Nephron (organoid): ENCODE measurements at regions not wholly inside any gene's neighbourhood (a gene's known extent, or its start where the extent isn't known, plus 50 kb on each side); places are given as distances from the start of the nearest gene placed in this dataset.
"Not testable (repeated sequence)": the region's sequence is repeated elsewhere in the genome, so short reads cannot be mapped to it uniquely, and the experiment has no call there.

Experiments
- H3K27ac Mint-ChIP-seq, 3 experiments: 2 replicates each; pipeline ENCODE4 v1.8.0; 2020; ENCODE audit warnings: mixed read lengths in 3 of 3, mild to moderate bottlenecking in 2 of 3, moderate library complexity in 1 of 3
- H3K27me3 Mint-ChIP-seq: 2 replicates; pipeline ENCODE4 v1.8.0; 2021; ENCODE audit warnings: low read depth, mild to moderate bottlenecking, moderate library complexity, mixed read lengths
- H3K36me3 Mint-ChIP-seq: 2 replicates; pipeline ENCODE4 v1.8.0; 2020; ENCODE audit warnings: low read depth, mixed read lengths
- H3K4me1 Mint-ChIP-seq: 2 replicates; pipeline ENCODE4 v1.8.0; 2020; ENCODE audit warnings: mixed read lengths
- H3K4me3 Mint-ChIP-seq, 3 experiments: 2 replicates each; pipeline ENCODE4 v1.8.0; 2020; ENCODE audit warnings: mild to moderate bottlenecking in 3 of 3, mixed read lengths in 3 of 3, moderate library complexity in 2 of 3
- H3K9me3 Mint-ChIP-seq: 2 replicates; pipeline ENCODE4 v1.8.0; 2020; ENCODE audit warnings: mixed read lengths
- TF ChIP-seq, protein P1 (sequence below), 3 experiments: fragments of 200-600 bp; sonication (generic); IDR thresholded peaks; one replicate each; pipeline ENCODE4 v1.5.0; 2021; ENCODE audit warnings: antibody characterized with exemption in 3 of 3; ENCODE audit not compliant: unreplicated experiment in 3 of 3

DNA sequence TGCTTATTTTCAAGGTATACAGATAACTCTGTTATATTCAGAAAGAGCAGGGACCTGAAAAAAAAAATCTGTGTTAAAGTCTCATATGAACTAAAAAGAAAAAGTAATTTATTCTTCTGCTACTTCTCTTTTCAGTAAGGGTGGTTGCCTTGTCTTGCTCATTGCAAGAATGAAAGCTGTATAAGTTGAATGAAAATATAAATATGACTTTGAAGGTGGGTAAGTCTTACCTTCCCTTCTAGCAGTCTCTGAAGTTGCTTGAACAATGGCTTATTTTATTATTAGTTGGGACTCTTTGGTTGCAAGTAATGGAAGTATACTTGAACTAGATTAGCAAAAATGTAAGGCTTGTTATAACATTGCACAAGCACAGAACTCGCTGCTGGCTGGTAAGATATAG lies 1554.9 kb downstream of the SI start:
- H3K4me3 Mint-ChIP-seq = peak overlapping the region in 1 of 3 experiments; percentile 37
- H3K27me3 Mint-ChIP-seq = no peaks in the 10 kb centered on the region
- TF ChIP-seq, protein P1, sequence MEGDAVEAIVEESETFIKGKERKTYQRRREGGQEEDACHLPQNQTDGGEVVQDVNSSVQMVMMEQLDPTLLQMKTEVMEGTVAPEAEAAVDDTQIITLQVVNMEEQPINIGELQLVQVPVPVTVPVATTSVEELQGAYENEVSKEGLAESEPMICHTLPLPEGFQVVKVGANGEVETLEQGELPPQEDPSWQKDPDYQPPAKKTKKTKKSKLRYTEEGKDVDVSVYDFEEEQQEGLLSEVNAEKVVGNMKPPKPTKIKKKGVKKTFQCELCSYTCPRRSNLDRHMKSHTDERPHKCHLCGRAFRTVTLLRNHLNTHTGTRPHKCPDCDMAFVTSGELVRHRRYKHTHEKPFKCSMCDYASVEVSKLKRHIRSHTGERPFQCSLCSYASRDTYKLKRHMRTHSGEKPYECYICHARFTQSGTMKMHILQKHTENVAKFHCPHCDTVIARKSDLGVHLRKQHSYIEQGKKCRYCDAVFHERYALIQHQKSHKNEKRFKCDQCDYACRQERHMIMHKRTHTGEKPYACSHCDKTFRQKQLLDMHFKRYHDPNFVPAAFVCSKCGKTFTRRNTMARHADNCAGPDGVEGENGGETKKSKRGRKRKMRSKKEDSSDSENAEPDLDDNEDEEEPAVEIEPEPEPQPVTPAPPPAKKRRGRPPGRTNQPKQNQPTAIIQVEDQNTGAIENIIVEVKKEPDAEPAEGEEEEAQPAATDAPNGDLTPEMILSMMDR (IDR thresholded peaks at IDR 0.05; ENCODE audit: unreplicated experiment in 3 of 3) = no peak
- H3K4me1 Mint-ChIP-seq = peaks cover 10% of the 10 kb centered on the region
- peak overlapping the region in 1 of 3 experiments; percentile 26 for H3K27ac Mint-ChIP-seq
- H3K36me3 Mint-ChIP-seq = no peaks in the 10 kb centered on the region
- no peaks in the 10 kb centered on the region for H3K9me3 Mint-ChIP-seq

DNA sequence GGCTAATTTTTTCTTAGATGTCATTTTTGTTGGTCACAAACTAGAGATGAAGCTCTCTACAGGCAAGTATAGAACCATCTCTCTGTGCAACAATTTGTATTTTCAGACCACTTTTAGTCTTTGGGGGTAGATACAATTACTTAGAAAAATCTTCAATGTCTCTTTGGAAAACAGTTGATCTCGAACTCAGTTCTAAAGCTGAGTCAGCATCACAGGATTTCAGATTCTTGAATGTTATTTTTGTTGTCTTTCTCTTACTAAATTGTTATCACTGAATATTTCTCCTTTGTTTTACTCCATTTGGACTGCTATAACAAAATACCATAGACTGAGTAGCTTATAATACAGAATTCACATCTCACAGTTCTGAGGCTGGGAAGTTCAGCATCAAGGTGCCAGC lies 1557.0 kb downstream of the SI start:
- Mint-ChIP-seq H3K4me3 (no peak overlapping the region), H3K27ac (no peak overlapping the region), H3K36me3 (no peaks in the 10 kb centered on the region), H3K9me3 (no peaks in the 10 kb centered on the region), H3K27me3 (no peaks in the 10 kb centered on the region), H3K4me1 (peaks cover 10% of the 10 kb centered on the region)
- TF ChIP-seq, protein P1 (IDR thresholded peaks at IDR 0.05; ENCODE audit: unreplicated experiment in 3 of 3) = no peak

DNA sequence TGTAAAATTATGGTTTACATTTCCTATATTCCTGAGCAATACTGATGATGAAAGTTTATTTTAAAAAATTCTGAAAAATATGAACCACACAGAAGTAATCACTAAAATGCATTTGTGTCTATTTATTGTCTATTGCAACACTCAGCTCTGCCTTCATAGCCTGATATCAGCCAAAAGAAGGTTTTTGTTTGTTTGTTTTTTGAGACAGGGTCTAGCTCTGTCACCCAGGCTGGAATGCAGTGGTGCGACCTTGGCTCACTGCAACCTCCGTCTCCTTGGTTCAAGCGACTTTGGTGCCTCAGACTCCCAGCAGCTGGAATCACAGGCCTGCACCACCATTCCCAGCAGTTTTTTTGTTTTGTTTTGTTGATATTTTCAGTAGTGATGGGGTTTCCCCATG lies 1560.2 kb downstream of the SI start:
- no peaks in the 10 kb centered on the region for H3K9me3 Mint-ChIP-seq
- peaks cover 3% of the 10 kb centered on the region for H3K4me1 Mint-ChIP-seq
- no peaks in the 10 kb centered on the region for H3K27me3 Mint-ChIP-seq
- TF ChIP-seq, protein P1 (IDR thresholded peaks at IDR 0.05; ENCODE audit: unreplicated experiment in 3 of 3) = no peak
- H3K4me3 Mint-ChIP-seq = no peak overlapping the region
- no peak overlapping the region for H3K27ac Mint-ChIP-seq
- no peaks in the 10 kb centered on the region for H3K36me3 Mint-ChIP-seq

DNA sequence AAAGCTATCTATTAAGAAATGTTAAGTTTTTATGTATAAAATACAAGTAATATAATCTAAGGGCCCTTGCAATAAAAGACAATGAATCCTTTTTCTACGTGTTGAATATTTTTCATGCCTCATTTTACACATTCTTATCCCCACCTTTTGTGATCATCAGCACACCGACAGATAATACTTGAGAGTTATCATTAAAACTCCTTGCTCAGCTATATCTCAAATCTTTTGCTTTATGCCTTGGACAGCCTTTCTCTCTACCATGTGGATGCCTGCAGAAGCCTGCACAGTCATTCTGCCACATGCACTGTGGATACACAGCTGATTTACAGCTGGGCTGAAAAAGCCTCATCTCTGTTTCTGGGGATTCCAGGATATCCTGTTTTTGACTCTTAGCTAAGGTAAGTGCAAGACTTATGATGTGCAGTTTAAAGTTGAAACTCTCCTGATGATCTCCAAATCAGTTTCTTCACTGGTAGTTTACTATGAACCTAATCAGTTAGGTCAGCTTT lies 1565.1 kb downstream of the SI start:
- H3K36me3 Mint-ChIP-seq = no peaks in the 10 kb centered on the region
- H3K4me1 Mint-ChIP-seq = peaks cover 6% of the 10 kb centered on the region
- no peaks in the 10 kb centered on the region for H3K9me3 Mint-ChIP-seq
- H3K27me3 Mint-ChIP-seq = no peaks in the 10 kb centered on the region
- TF ChIP-seq, protein P1 (IDR thresholded peaks at IDR 0.05; ENCODE audit: unreplicated experiment in 3 of 3) = no peak
- no peak overlapping the region for H3K27ac Mint-ChIP-seq
- no peak overlapping the region for H3K4me3 Mint-ChIP-seq

DNA sequence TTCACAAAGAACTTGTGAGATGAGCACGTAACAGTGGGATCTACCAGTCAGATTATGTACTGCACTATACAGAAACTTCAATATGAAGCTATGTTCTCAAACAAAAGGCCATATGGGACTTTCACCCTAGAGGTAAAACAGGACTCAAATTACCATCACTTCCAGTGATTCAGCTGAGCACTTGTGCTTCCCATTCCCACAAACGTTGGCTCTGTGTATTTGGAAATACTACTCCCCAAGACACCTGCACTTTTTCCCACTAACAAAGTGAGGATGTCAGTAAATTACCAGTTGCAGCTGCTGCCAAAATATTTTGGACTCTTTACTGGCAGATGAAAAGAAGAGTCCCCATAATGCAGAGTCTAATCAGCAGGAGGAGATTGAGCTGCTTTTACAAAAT lies 1570.1 kb downstream of the SI start:
- Mint-ChIP-seq H3K36me3 (no peaks in the 10 kb centered on the region), H3K9me3 (no peaks in the 10 kb centered on the region), H3K27ac (no peak overlapping the region), H3K4me1 (peaks cover 14% of the 10 kb centered on the region), H3K27me3 (no peaks in the 10 kb centered on the region), H3K4me3 (no peak overlapping the region)
- TF ChIP-seq, protein P1 (IDR thresholded peaks at IDR 0.05; ENCODE audit: unreplicated experiment in 3 of 3) = no peak

DNA sequence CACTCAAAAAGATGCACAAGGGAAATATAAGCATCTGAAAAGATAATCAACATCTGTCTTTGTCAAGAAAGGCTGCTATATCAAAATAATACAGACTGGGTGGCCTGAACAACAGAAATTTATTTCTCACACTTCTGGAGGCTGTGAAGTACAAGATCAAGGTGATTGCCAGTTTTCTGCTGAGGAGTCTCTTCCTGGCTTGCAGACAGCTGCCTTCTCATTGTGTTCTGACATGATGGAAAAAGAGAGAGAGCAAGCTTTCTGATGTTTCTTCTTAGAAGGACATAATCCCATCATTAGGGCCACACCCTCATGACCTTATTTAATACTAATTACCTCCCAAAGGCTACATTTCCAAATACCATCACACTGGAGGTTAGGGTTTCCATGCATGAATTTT lies 1573.3 kb downstream of the SI start:
- no peak overlapping the region for H3K27ac Mint-ChIP-seq
- peaks cover 2% of the 10 kb centered on the region for H3K9me3 Mint-ChIP-seq
- no peaks in the 10 kb centered on the region for H3K27me3 Mint-ChIP-seq
- peaks cover 14% of the 10 kb centered on the region for H3K4me1 Mint-ChIP-seq
- TF ChIP-seq, protein P1 (IDR thresholded peaks at IDR 0.05; ENCODE audit: unreplicated experiment in 3 of 3) = no peak
- H3K36me3 Mint-ChIP-seq = no peaks in the 10 kb centered on the region
- no peak overlapping the region for H3K4me3 Mint-ChIP-seq

DNA sequence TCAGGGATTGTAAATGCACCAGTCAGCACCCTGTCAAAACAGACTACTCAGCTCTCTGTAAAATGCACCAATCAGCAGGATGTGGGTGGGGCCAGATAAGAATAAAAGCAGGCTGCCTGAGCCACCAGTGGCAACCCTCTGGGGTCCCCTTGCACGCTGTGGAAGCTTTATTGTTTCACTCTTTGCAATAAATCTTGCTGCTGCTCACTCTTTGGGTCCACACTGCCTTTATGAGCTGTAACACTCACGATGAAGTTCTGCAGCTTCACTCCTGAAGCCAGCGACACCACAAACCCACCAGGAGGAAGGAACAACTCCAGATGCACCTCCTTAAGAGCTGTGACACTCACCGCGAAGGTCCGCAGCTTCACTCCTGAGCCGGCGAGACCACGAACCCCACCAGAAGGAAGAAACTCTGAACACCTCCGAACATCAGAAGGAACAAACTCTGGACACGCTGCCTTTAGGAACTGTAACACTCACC lies 1578.5 kb downstream of the SI start:
- not testable (repeated sequence) for H3K27me3 Mint-ChIP-seq, H3K9me3 Mint-ChIP-seq, H3K4me1 Mint-ChIP-seq, H3K36me3 Mint-ChIP-seq, H3K4me3 Mint-ChIP-seq, H3K27ac Mint-ChIP-seq

DNA sequence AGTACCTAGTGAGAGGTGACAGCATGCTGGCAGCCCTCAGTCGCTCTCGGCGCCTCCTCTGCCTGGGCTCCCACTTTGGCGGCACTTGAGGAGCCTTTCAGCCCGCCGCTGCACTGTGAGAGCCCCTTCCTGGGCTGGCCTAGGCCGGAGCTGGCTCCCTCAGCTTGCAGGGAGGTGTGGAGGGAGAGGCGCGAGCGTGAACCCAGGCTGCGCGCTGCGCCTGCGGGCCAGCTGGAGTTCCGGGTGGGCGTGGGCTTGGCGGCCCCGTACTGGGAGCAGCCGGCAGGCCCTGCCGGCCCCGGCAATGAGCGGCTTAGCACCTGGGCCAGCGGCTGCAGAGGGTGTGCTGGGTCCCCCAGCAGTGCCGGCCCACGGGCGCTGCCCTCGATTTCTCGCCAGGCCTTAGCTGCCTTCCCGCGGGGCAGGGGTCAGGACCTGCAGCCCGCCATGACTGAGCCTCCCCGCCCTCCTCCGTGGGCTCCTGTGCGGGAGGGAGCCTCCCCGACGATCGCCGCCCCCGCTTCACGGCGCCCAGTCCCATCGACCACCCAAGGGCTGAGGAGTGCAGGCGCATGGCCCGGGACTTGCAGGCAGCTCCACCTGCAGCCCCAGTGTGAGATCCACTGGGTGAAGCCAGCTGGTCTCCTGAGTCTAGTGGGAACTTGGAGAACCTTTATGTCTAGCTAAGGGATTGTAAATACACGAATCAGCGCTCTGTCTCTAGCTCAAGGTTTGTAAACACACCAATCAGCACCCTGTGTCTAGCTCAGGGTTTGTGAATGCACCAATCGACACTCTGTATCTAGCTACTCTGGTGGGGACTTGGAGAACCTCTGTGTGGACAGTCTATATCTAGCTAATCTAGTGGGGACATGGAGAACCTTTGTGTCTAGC lies 1579.2 kb downstream of the SI start:
- not testable (repeated sequence) for H3K27me3 Mint-ChIP-seq, H3K36me3 Mint-ChIP-seq, H3K4me1 Mint-ChIP-seq, H3K4me3 Mint-ChIP-seq, H3K9me3 Mint-ChIP-seq, H3K27ac Mint-ChIP-seq
